SK-N-DZ (cell line): ENCODE measurements at regions not wholly inside any gene's neighbourhood (a gene's known extent, or its start where the extent isn't known, plus 50 kb on each side); places are given as distances from the start of the nearest gene placed in this dataset.

Experiments
- DNase-seq: peaks from one replicate; pipeline ENCODE4 v3.0.0-alpha.2; 2015; ENCODE audit warnings: low spot score
- small RNA-seq, 2 experiments: library from RNA; depleted of rRNA; stranded (forward); fragments of <200 nt; gene quantifications; one replicate each; pipeline ENCODE3, GENCODE V24; 2014

DNA sequence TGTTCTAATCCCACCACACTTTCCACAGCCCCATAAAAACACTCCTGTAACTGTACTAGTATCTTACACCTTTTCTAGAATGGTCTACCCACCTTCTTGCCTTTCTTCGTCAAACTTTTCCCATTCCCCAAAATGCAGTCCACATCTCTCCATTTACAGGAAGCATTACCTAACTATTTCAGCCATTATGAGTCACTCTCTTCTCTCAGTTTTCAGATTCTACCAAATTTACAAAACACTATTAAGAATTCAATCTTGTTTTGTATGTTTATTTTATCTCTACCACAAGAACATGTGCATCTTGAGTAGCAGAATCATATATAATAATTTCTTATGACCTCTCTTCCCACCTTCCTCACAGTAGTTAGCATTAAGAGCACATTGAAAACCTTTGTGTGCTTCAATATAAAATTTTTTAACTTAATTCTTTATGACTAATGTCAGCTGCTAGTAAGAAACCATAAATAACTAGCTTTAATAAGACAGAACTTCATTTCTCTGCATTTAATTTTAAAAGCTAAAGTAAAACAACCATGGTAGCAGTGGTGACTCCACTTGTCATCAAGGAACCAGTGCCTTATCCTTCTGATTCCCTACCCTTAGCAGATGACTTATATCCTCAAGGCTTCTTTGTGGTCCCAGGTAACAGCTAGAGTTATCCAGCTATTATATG, 56.6 kb upstream of the MAP2 start:
- DNase-seq = no peak

- DNase-seq = no peak
Measured at GRCh38 chr2:209368406-209368805, 55.4 kb upstream of the MAP2 start.

DNA sequence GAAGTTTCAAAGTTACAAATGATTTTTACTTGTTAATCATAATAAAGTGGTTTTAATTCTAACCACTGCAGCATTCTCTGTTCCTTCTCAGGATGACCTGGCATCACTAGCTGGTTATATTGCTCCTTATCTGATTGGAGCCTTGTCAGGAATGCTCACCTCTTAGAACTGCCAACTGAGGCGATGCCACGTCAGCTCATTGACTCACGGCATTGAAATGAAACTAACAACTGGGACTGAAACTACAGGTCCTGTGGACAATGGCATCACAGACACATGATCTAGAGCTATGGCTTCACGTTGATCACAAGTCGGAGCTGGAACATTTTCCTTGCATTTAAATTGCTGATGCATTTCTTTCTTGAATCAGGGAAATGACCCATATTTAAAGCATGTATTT, 54.9 kb upstream of the MAP2 start:
- DNase-seq = no peak

- no peak for DNase-seq
Measured at GRCh38 chr2:209369656-209370055, 54.2 kb upstream of the MAP2 start.

GRCh38 chr2:209371407-209371806, 52.4 kb upstream of the MAP2 start:
- DNase-seq = no peak

Small RNA genes in the stretch of these regions (small RNA-seq; reads per million reads assigned to genes)
- gene RNA5SP117 = 0 reads per million in 2 experiments
